ENCODE measurements at regions not wholly inside any gene's neighbourhood (a gene's known extent, or its start where the extent isn't known, plus 50 kb on each side); places are given as distances from the start of the nearest gene placed in this dataset.

- no peak overlapping the region for H3K4me3 Mint-ChIP-seq (ENCODE audit: unreplicated experiment)
- H3K4me1 Mint-ChIP-seq (ENCODE audit: unreplicated experiment) = no peaks in the 10 kb centered on the region
- H3K27me3 Mint-ChIP-seq (ENCODE audit: unreplicated experiment) = no peaks in the 10 kb centered on the region
- no peak for TF ChIP-seq CTCF (IDR thresholded peaks at IDR 0.05; ENCODE audit: unreplicated experiment)
- no peaks in the 10 kb centered on the region for H3K36me3 Mint-ChIP-seq (ENCODE audit: low read depth, unreplicated experiment)
- peak; percentile 18 for DNase-seq (ENCODE audit: low spot score)
- H3K27ac Mint-ChIP-seq (ENCODE audit: unreplicated experiment) = no peak overlapping the region
- no peaks in the 10 kb centered on the region for H3K9me3 Mint-ChIP-seq (ENCODE audit: unreplicated experiment)
These were observed 667.2 kb downstream of the ZEB2 start for GRCh38 chr2:143852759-143853158.

- Mint-ChIP-seq H3K4me3 (ENCODE audit: unreplicated experiment) (no peak overlapping the region), H3K4me1 (ENCODE audit: unreplicated experiment) (no peaks in the 10 kb centered on the region), H3K27ac (ENCODE audit: unreplicated experiment) (no peak overlapping the region), H3K36me3 (ENCODE audit: low read depth, unreplicated experiment) (no peaks in the 10 kb centered on the region), H3K9me3 (ENCODE audit: unreplicated experiment) (no peaks in the 10 kb centered on the region), H3K27me3 (ENCODE audit: unreplicated experiment) (no peaks in the 10 kb centered on the region)
- DNase-seq (ENCODE audit: low spot score) = no peak
- TF ChIP-seq CTCF (IDR thresholded peaks at IDR 0.05; ENCODE audit: unreplicated experiment) = no peak
These were observed 669.8 kb downstream of the ZEB2 start for GRCh38 chr2:143850084-143850483.

- H3K4me3 Mint-ChIP-seq (ENCODE audit: unreplicated experiment) = no peak overlapping the region
- no peaks in the 10 kb centered on the region for H3K4me1 Mint-ChIP-seq (ENCODE audit: unreplicated experiment)
- H3K27me3 Mint-ChIP-seq (ENCODE audit: unreplicated experiment) = no peaks in the 10 kb centered on the region
- no peak overlapping the region for H3K27ac Mint-ChIP-seq (ENCODE audit: unreplicated experiment)
- H3K36me3 Mint-ChIP-seq (ENCODE audit: low read depth, unreplicated experiment) = no peaks in the 10 kb centered on the region
- DNase-seq (ENCODE audit: low spot score) = no peak
- H3K9me3 Mint-ChIP-seq (ENCODE audit: unreplicated experiment) = no peaks in the 10 kb centered on the region
- no peak for TF ChIP-seq CTCF (IDR thresholded peaks at IDR 0.05; ENCODE audit: unreplicated experiment)
These were observed 672.7 kb downstream of the ZEB2 start for GRCh38 chr2:143847257-143847656.

- no peak for TF ChIP-seq CTCF (IDR thresholded peaks at IDR 0.05; ENCODE audit: unreplicated experiment)
- Mint-ChIP-seq H3K9me3 (ENCODE audit: unreplicated experiment) (no peaks in the 10 kb centered on the region), H3K27me3 (ENCODE audit: unreplicated experiment) (no peaks in the 10 kb centered on the region)
These were observed 674.9 kb downstream of the ZEB2 start for GRCh38 chr2:143844986-143845385.

GRCh38 chr2:143843686-143844085, 676.2 kb downstream of the ZEB2 start:
- no peak overlapping the region for H3K27ac Mint-ChIP-seq (ENCODE audit: unreplicated experiment)
- H3K9me3 Mint-ChIP-seq (ENCODE audit: unreplicated experiment) = no peaks in the 10 kb centered on the region
- no peak for DNase-seq (ENCODE audit: low spot score)
- H3K4me1 Mint-ChIP-seq (ENCODE audit: unreplicated experiment) = no peaks in the 10 kb centered on the region
- no peaks in the 10 kb centered on the region for H3K27me3 Mint-ChIP-seq (ENCODE audit: unreplicated experiment)
- H3K36me3 Mint-ChIP-seq (ENCODE audit: low read depth, unreplicated experiment) = no peaks in the 10 kb centered on the region
- TF ChIP-seq CTCF (IDR thresholded peaks at IDR 0.05; ENCODE audit: unreplicated experiment) = no peak
- H3K4me3 Mint-ChIP-seq (ENCODE audit: unreplicated experiment) = no peak overlapping the region

More at GRCh38 chr2:143844986-143845385, 674.9 kb downstream of the ZEB2 start:
- DNase-seq (ENCODE audit: low spot score) = no peak
- no peaks in the 10 kb centered on the region for H3K4me1 Mint-ChIP-seq (ENCODE audit: unreplicated experiment)
- H3K27ac Mint-ChIP-seq (ENCODE audit: unreplicated experiment) = no peak overlapping the region
- H3K36me3 Mint-ChIP-seq (ENCODE audit: low read depth, unreplicated experiment) = no peaks in the 10 kb centered on the region
- H3K4me3 Mint-ChIP-seq (ENCODE audit: unreplicated experiment) = no peak overlapping the region
